ENCODE measurements at regions not wholly inside any gene's neighbourhood (a gene's known extent, or its start where the extent isn't known, plus 50 kb on each side); places are given as distances from the start of the nearest gene placed in this dataset.

GRCh38 chr20:8935878-8936277, 133.0 kb upstream of the PLCB4 start:
- TF ChIP-seq CTCF (IDR thresholded peaks at IDR 0.05; ENCODE audit: insufficient read depth, low read length, missing control alignments): no peak
- ChIA-PET POLR2A (no interaction called here), CTCF (interaction anchor here (1.2 kb wide), 1 partner anchor 82 kb away, joined by 3 read pairs; no protein-coding TSS in a partner anchor)
- no peak overlapping the region for H3K4me3 ChIP-seq (ENCODE audit: low read depth, low read length)
- no peak for DNase-seq (ENCODE audit: low read depth, low spot score)

GRCh38 chr20:8938532-8938931, 130.4 kb upstream of the PLCB4 start:
- no peak for DNase-seq (ENCODE audit: low read depth, low spot score)
- H3K4me3 ChIP-seq (ENCODE audit: low read depth, low read length): no peak overlapping the region
- TF ChIP-seq CTCF (IDR thresholded peaks at IDR 0.05; ENCODE audit: insufficient read depth, low read length, missing control alignments): no peak
- CTCF ChIA-PET: no interaction called here
- POLR2A ChIA-PET: no interaction called here

GRCh38 chr20:8940326-8940725, 128.6 kb upstream of the PLCB4 start:
- ChIA-PET POLR2A (no interaction called here), CTCF (interaction anchor here (0.6 kb wide), 1 partner anchor 26 kb away, joined by 3 read pairs; no protein-coding TSS in a partner anchor)
- H3K4me3 ChIP-seq (ENCODE audit: low read depth, low read length): no peak overlapping the region
- TF ChIP-seq CTCF (IDR thresholded peaks at IDR 0.05; ENCODE audit: insufficient read depth, low read length, missing control alignments): no peak
- DNase-seq (ENCODE audit: low read depth, low spot score): peak; percentile 40

GRCh38 chr20:8943631-8944030, 125.3 kb upstream of the PLCB4 start:
- ChIA-PET CTCF (interaction anchor here (1.1 to 1.5 kb wide), 2 partner anchors 10 to 30 kb away, joined by 3 read pairs; no protein-coding TSS in a partner anchor), POLR2A (no interaction called here)
- no peak for TF ChIP-seq CTCF (IDR thresholded peaks at IDR 0.05; ENCODE audit: insufficient read depth, low read length, missing control alignments)
- DNase-seq (ENCODE audit: low read depth, low spot score): no peak
- H3K4me3 ChIP-seq (ENCODE audit: low read depth, low read length): no peak overlapping the region

- DNase-seq (ENCODE audit: low read depth, low spot score): peak; percentile 3
- ChIA-PET POLR2A (interaction anchor here (0.6 kb wide), 1 partner anchor 116 kb away, joined by 3 read pairs; no protein-coding TSS in a partner anchor), CTCF (no interaction called here)
- no peak overlapping the region for H3K4me3 ChIP-seq (ENCODE audit: low read depth, low read length)
- no peak for TF ChIP-seq CTCF (IDR thresholded peaks at IDR 0.05; ENCODE audit: insufficient read depth, low read length, missing control alignments)
These were observed 122.6 kb upstream of the PLCB4 start for GRCh38 chr20:8946036-8946940.

GRCh38 chr20:8948442-8949020, 120.4 kb upstream of the PLCB4 start:
- POLR2A ChIA-PET: no interaction called here
- no peak for TF ChIP-seq CTCF (IDR thresholded peaks at IDR 0.05; ENCODE audit: insufficient read depth, low read length, missing control alignments)
- no peak for DNase-seq (ENCODE audit: low read depth, low spot score)
- no peak overlapping the region for H3K4me3 ChIP-seq (ENCODE audit: low read depth, low read length)
- CTCF ChIA-PET: interaction anchor here (1.6 kb wide), 1 partner anchor 15 kb away, joined by 4 read pairs; no protein-coding TSS in a partner anchor

Data from AG04449 (cell line).